ENCODE measurements at regions not wholly inside any gene's neighbourhood (a gene's known extent, or its start where the extent isn't known, plus 50 kb on each side); places are given as distances from the start of the nearest gene placed in this dataset.

DNA sequence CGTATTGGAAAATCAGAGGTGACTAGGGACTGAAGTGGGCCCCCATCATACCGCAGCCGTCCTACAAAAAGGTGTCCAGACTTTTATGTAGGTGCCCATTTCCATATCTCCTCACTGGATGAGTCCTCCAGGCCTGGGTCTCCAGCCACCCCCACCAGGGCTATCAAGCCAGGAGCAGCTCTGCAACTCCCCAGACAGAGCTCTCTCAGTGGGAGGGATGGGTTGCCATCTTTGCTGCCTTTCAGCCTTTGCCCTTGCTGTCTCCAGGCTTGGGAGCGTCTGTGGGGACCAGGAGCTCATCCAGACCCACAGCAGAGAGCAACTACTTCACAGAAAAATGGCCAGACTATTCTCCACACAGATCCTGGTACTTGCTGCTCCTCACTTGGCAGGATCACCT is 802.7 kb upstream of the IGFBP3 start:
- Histone ChIP-seq H2BK12ac (ENCODE audit: low read length) (no peak overlapping the region), H3K79me2 (ENCODE audit: control insufficient read depth, insufficient read depth, low read length, poor library complexity) (no peaks in the 10 kb centered on the region), H3K14ac (ENCODE audit: low read length) (no peak overlapping the region), H3K4me3 (ENCODE audit: low read depth, low read length) (no peak overlapping the region), H2AFZ (ENCODE audit: insufficient read depth, low read length, poor library complexity) (no peak overlapping the region), H3K4me2 (ENCODE audit: low read length) (no peak overlapping the region), H4K12ac (ENCODE audit: low read depth, low read length) (no peak overlapping the region), H3K27ac (ENCODE audit: low read depth, low read length) (no peak overlapping the region), H2BK120ac (ENCODE audit: insufficient read depth, low read length, poor library complexity) (no peak overlapping the region), H3K4me1 (ENCODE audit: control insufficient read depth in 1 of 2, insufficient read depth in 2 of 2, low read length in 2 of 2) (no peaks in the 10 kb centered on the region), H3K36me3 (ENCODE audit: control insufficient read depth in 1 of 2, insufficient read depth in 2 of 2, low read length in 2 of 2) (no peaks in the 10 kb centered on the region), H3K9ac (ENCODE audit: low read length) (no peak overlapping the region), H3K79me1 (ENCODE audit: low read length) (no peaks in the 10 kb centered on the region), H3K9me3 (ENCODE audit: insufficient read depth, low read depth, low read length) (peaks cover 2% of the 10 kb centered on the region), H3K23ac (ENCODE audit: low read length) (no peak overlapping the region), H3K18ac (ENCODE audit: low read length) (no peak overlapping the region), H3K27me3 (ENCODE audit: insufficient read depth, low read length) (no peaks in the 10 kb centered on the region), H2AK5ac (ENCODE audit: low read length) (no peak overlapping the region), H2BK5ac (ENCODE audit: low read depth, low read length, poor library complexity) (no peak overlapping the region), H4K91ac (ENCODE audit: low read depth, low read length) (no peak overlapping the region), H4K8ac (ENCODE audit: low read depth, low read length) (no peak overlapping the region), H3K4ac (ENCODE audit: low read depth, low read length) (no peak overlapping the region)
- no CpG with 5 or more reads among the region's 4 CpGs for WGBS (ENCODE audit: extremely low coverage, insufficient coverage, insufficient read length)
- no peak for DNase-seq

DNA sequence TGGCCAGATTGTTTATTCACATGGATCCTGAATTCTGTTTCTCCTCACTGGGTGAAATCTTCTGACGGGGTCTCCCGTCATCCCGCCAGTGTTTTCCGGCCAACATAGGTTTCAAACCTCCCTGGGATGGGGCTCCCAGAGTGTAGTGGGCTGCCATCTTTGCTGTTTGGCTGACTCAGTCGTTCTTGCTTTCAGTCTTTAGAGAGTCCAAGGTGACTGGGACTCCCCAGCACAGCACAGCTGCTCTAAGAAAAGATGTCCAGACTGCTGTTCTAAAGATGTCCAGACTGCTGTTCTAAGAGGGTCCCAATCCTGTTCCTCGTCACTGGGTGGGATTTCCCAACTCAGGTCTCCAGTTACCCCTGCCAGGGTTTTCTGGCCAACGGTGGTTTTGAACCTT is 801.9 kb upstream of the IGFBP3 start:
- Histone ChIP-seq H3K4me2 (ENCODE audit: low read length) (no peak overlapping the region), H3K14ac (ENCODE audit: low read length) (no peak overlapping the region), H3K27me3 (ENCODE audit: insufficient read depth, low read length) (no peaks in the 10 kb centered on the region), H2AFZ (ENCODE audit: insufficient read depth, low read length, poor library complexity) (no peak overlapping the region), H2BK5ac (ENCODE audit: low read depth, low read length, poor library complexity) (no peak overlapping the region), H2AK5ac (ENCODE audit: low read length) (no peak overlapping the region), H3K23ac (ENCODE audit: low read length) (no peak overlapping the region), H3K27ac (ENCODE audit: low read depth, low read length) (no peak overlapping the region), H4K91ac (ENCODE audit: low read depth, low read length) (no peak overlapping the region), H2BK12ac (ENCODE audit: low read length) (no peak overlapping the region), H3K9ac (ENCODE audit: low read length) (no peak overlapping the region), H3K36me3 (ENCODE audit: control insufficient read depth in 1 of 2, insufficient read depth in 2 of 2, low read length in 2 of 2) (no peaks in the 10 kb centered on the region), H3K4me3 (ENCODE audit: low read depth, low read length) (no peak overlapping the region), H3K79me2 (ENCODE audit: control insufficient read depth, insufficient read depth, low read length, poor library complexity) (no peaks in the 10 kb centered on the region), H4K8ac (ENCODE audit: low read depth, low read length) (no peak overlapping the region), H3K4me1 (ENCODE audit: control insufficient read depth in 1 of 2, insufficient read depth in 2 of 2, low read length in 2 of 2) (no peaks in the 10 kb centered on the region), H3K9me3 (ENCODE audit: insufficient read depth, low read depth, low read length) (peaks cover 2% of the 10 kb centered on the region), H3K4ac (ENCODE audit: low read depth, low read length) (no peak overlapping the region), H2BK120ac (ENCODE audit: insufficient read depth, low read length, poor library complexity) (no peak overlapping the region), H3K79me1 (ENCODE audit: low read length) (no peaks in the 10 kb centered on the region), H3K18ac (ENCODE audit: low read length) (no peak overlapping the region), H4K12ac (ENCODE audit: low read depth, low read length) (no peak overlapping the region)
- WGBS (ENCODE audit: extremely low coverage, insufficient coverage, insufficient read length) = no CpG with 5 or more reads among the region's 7 CpGs
- DNase-seq = no peak

DNA sequence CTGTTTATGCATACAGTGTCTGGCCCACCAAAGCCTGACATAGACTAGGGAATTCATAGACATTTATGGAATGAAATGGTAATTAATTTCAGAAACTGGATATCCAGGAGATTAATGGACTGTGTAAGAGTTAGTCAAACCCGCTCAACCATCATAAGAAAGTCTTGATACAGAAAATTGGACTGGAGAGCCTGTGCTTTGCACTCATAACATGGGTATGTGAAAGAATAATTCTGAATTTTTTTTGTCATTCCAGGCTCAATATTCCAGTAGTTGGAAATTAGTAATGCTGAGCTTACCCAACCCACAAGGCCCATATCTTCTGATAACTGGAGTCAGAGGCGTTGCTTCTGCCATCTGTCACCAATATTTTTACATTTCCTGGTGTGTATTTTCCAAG is 799.7 kb upstream of the IGFBP3 start:
- no peak overlapping the region for H4K8ac ChIP-seq (ENCODE audit: low read depth, low read length)
- no peak overlapping the region for H4K91ac ChIP-seq (ENCODE audit: low read depth, low read length)
- peaks cover 2% of the 10 kb centered on the region for H3K9me3 ChIP-seq (ENCODE audit: insufficient read depth, low read depth, low read length)
- H3K79me2 ChIP-seq (ENCODE audit: control insufficient read depth, insufficient read depth, low read length, poor library complexity) = no peaks in the 10 kb centered on the region
- no peak overlapping the region for H3K14ac ChIP-seq (ENCODE audit: low read length)
- H2BK120ac ChIP-seq (ENCODE audit: insufficient read depth, low read length, poor library complexity) = no peak overlapping the region
- H3K36me3 ChIP-seq (ENCODE audit: control insufficient read depth in 1 of 2, insufficient read depth in 2 of 2, low read length in 2 of 2) = no peaks in the 10 kb centered on the region
- WGBS (ENCODE audit: extremely low coverage, insufficient coverage, insufficient read length) = no CpG with 5 or more reads among the region's 2 CpGs
- H3K4me3 ChIP-seq (ENCODE audit: low read depth, low read length) = no peak overlapping the region
- H3K4ac ChIP-seq (ENCODE audit: low read depth, low read length) = no peak overlapping the region
- no peak overlapping the region for H4K12ac ChIP-seq (ENCODE audit: low read depth, low read length)
- no peak overlapping the region for H2BK12ac ChIP-seq (ENCODE audit: low read length)
- no peak overlapping the region for H3K23ac ChIP-seq (ENCODE audit: low read length)
- no peaks in the 10 kb centered on the region for H3K79me1 ChIP-seq (ENCODE audit: low read length)
- H3K27ac ChIP-seq (ENCODE audit: low read depth, low read length) = no peak overlapping the region
- H2AK5ac ChIP-seq (ENCODE audit: low read length) = no peak overlapping the region
- no peak overlapping the region for H3K9ac ChIP-seq (ENCODE audit: low read length)
- H3K4me2 ChIP-seq (ENCODE audit: low read length) = no peak overlapping the region
- H3K4me1 ChIP-seq (ENCODE audit: control insufficient read depth in 1 of 2, insufficient read depth in 2 of 2, low read length in 2 of 2) = no peaks in the 10 kb centered on the region
- DNase-seq = no peak
- H3K18ac ChIP-seq (ENCODE audit: low read length) = no peak overlapping the region
- no peaks in the 10 kb centered on the region for H3K27me3 ChIP-seq (ENCODE audit: insufficient read depth, low read length)
- no peak overlapping the region for H2AFZ ChIP-seq (ENCODE audit: insufficient read depth, low read length, poor library complexity)
- no peak overlapping the region for H2BK5ac ChIP-seq (ENCODE audit: low read depth, low read length, poor library complexity)

DNA sequence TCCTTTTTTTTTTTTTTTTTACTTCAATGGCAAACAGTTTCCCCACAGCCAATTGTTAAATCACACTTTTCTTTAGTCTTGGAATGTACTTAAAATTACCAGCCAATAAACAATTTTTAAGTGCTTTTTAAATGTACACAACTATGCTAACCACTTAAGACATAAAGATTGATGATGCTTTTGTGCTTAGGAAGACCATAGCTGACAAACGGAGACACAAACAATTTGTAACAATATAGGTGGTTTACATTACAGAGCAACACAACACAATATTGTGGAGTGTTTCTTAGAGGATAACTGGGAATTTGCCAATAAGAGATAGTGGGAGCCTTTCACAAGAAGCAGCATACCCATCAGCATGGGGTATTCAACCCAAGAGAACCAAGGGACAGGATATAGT is 798.5 kb upstream of the IGFBP3 start:
- Histone ChIP-seq H2AK5ac (ENCODE audit: low read length) (no peak overlapping the region), H3K14ac (ENCODE audit: low read length) (no peak overlapping the region), H2BK120ac (ENCODE audit: insufficient read depth, low read length, poor library complexity) (no peak overlapping the region), H3K4ac (ENCODE audit: low read depth, low read length) (no peak overlapping the region), H3K36me3 (ENCODE audit: control insufficient read depth in 1 of 2, insufficient read depth in 2 of 2, low read length in 2 of 2) (no peaks in the 10 kb centered on the region), H3K4me3 (ENCODE audit: low read depth, low read length) (no peak overlapping the region), H3K9me3 (ENCODE audit: insufficient read depth, low read depth, low read length) (peaks cover 2% of the 10 kb centered on the region), H3K27me3 (ENCODE audit: insufficient read depth, low read length) (no peaks in the 10 kb centered on the region), H3K79me2 (ENCODE audit: control insufficient read depth, insufficient read depth, low read length, poor library complexity) (no peaks in the 10 kb centered on the region), H3K23ac (ENCODE audit: low read length) (no peak overlapping the region), H3K18ac (ENCODE audit: low read length) (no peak overlapping the region), H3K9ac (ENCODE audit: low read length) (no peak overlapping the region), H2AFZ (ENCODE audit: insufficient read depth, low read length, poor library complexity) (no peak overlapping the region), H4K12ac (ENCODE audit: low read depth, low read length) (no peak overlapping the region), H2BK12ac (ENCODE audit: low read length) (no peak overlapping the region), H2BK5ac (ENCODE audit: low read depth, low read length, poor library complexity) (no peak overlapping the region), H3K4me1 (ENCODE audit: control insufficient read depth in 1 of 2, insufficient read depth in 2 of 2, low read length in 2 of 2) (no peaks in the 10 kb centered on the region), H3K79me1 (ENCODE audit: low read length) (no peaks in the 10 kb centered on the region), H4K8ac (ENCODE audit: low read depth, low read length) (no peak overlapping the region), H3K4me2 (ENCODE audit: low read length) (no peak overlapping the region), H3K27ac (ENCODE audit: low read depth, low read length) (no peak overlapping the region), H4K91ac (ENCODE audit: low read depth, low read length) (no peak overlapping the region)
- no peak for DNase-seq
- no CpG with 5 or more reads among the region's 1 CpG for WGBS (ENCODE audit: extremely low coverage, insufficient coverage, insufficient read length)
